ENCODE measurements at regions not wholly inside any gene's neighbourhood (a gene's known extent, or its start where the extent isn't known, plus 50 kb on each side); places are given as distances from the start of the nearest gene placed in this dataset.

DNA sequence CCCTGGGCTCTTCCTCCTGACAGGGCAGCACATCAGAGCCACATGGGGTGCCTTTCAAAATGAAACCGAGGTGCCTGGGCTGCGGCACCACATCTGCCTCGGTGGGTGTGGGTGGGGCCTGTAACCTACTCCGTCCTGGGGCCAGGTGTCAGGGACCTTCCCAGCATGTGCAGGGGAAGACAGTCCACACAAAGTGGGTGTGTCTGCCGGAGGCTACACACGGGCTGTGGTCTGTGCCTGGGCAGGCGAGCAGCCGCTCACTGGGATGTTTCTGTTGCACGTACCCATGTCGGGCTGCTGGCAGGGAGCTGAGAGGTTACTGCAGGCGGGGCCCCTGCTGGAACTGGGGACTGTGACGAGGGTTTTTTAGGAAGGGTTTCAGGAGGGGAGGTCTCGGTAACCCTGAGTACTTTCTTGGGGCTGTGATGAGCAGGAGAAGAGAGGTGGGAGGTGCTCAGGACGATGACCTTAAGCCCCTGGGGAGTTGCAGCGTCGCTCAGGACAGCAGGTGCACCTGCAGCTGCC, 351.2 kb downstream of the SEC14L1 start:
- ChIA-PET CTCF (interaction anchor here (0.7 to 2.5 kb wide), 3 partner anchors 79 to 162 kb away, joined by 3 to 12 read pairs (median 5); no protein-coding TSS in a partner anchor), POLR2A (no interaction called here)
- TF ChIP-seq, protein P1, sequence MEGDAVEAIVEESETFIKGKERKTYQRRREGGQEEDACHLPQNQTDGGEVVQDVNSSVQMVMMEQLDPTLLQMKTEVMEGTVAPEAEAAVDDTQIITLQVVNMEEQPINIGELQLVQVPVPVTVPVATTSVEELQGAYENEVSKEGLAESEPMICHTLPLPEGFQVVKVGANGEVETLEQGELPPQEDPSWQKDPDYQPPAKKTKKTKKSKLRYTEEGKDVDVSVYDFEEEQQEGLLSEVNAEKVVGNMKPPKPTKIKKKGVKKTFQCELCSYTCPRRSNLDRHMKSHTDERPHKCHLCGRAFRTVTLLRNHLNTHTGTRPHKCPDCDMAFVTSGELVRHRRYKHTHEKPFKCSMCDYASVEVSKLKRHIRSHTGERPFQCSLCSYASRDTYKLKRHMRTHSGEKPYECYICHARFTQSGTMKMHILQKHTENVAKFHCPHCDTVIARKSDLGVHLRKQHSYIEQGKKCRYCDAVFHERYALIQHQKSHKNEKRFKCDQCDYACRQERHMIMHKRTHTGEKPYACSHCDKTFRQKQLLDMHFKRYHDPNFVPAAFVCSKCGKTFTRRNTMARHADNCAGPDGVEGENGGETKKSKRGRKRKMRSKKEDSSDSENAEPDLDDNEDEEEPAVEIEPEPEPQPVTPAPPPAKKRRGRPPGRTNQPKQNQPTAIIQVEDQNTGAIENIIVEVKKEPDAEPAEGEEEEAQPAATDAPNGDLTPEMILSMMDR (IDR thresholded peaks at IDR 0.05; ENCODE audit: insufficient read depth, low read length, missing control alignments), result no peak
- H3K4me3 ChIP-seq (ENCODE audit: low read depth, low read length), result no peak overlapping the region
- DNase-seq (ENCODE audit: low read depth, low spot score), result no peak

DNA sequence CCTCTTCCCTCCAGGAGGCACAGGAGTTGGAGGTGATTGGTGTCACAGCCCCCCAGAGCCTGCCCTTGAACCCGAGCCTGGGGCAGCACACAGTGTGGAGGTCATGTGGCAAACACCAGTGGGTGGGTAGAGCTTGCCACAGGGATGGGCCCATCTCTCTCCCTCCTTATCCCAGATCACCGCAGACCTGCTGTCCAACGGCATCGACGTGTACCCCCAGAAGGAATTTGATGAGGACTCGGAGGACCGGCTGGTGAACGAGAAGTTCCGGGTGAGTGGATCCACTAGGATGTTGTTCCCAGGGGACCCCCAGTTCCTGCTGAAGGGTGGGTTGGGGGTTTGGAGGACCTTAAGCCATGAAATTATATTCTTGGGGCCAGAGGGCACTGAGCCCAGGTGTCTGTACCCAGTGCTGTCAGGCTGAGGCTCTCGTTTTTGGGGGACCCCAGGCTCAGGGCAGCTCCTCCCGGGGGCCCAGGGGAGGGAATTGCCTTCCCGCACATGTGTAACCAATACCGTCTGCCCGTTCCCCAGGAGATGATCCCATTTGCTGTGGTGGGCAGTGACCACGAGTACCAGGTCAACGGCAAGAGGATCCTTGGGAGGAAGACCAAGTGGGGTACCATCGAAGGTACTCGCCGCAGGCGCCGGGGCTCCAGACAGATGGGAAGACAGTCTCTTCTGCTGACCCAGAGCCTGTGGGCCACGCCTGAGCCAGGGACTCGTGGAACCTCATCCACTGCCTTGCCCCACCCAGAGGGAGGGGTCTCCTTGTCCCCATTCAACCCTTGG, 351.9 kb downstream of the SEC14L1 start:
- CTCF ChIA-PET, result interaction anchor here (0.7 to 2.5 kb wide), 5 partner anchors 15 to 163 kb away, joined by 3 to 12 read pairs (median 5); no protein-coding TSS in a partner anchor
- POLR2A ChIA-PET, result no interaction called here

DNA sequence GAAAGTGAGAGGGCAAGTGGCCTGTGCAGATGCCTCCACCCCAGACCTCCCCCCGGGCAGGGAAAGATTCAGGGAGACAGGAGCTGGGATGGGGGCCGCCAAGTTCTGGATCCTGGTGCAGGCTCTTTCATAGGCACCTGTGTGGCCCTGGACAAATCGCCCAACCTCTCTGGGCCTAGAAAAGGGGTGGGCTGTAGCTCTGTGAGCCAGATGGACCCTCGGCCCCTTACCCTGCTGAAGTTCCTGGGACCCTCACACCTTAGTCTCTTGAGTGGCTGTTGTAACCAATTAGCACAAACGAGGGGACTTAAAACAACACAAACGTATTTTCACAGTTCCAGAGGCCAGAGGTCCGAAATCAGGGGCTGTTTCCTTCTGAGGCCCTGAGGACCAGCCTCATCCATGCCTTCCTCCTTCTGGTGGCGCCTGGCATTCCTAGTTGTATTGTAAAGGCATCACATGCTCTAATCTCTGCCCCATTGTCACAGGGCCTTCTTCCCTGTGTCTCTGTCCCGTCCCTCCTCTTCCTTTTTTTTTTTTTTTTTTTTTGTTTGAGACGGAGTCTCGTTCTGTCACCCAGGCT, 352.6 kb downstream of the SEC14L1 start:
- TF ChIP-seq, protein P1 (IDR thresholded peaks at IDR 0.05; ENCODE audit: insufficient read depth, low read length, missing control alignments), result no peak
- POLR2A ChIA-PET, result no interaction called here
- H3K4me3 ChIP-seq (ENCODE audit: low read depth, low read length), result no peak overlapping the region
- DNase-seq (ENCODE audit: low read depth, low spot score), result no peak
- CTCF ChIA-PET, result interaction anchor here (0.6 to 2.5 kb wide), 6 partner anchors 16 to 163 kb away, joined by 3 to 12 read pairs (median 4); no protein-coding TSS in a partner anchor

More for the DNA sequence above, 351.9 kb downstream of the SEC14L1 start:
- no peak overlapping the region for H3K4me3 ChIP-seq (ENCODE audit: low read depth, low read length)
- DNase-seq (ENCODE audit: low read depth, low spot score), result no peak
- TF ChIP-seq, protein P1 (IDR thresholded peaks at IDR 0.05; ENCODE audit: insufficient read depth, low read length, missing control alignments), result no peak

DNA sequence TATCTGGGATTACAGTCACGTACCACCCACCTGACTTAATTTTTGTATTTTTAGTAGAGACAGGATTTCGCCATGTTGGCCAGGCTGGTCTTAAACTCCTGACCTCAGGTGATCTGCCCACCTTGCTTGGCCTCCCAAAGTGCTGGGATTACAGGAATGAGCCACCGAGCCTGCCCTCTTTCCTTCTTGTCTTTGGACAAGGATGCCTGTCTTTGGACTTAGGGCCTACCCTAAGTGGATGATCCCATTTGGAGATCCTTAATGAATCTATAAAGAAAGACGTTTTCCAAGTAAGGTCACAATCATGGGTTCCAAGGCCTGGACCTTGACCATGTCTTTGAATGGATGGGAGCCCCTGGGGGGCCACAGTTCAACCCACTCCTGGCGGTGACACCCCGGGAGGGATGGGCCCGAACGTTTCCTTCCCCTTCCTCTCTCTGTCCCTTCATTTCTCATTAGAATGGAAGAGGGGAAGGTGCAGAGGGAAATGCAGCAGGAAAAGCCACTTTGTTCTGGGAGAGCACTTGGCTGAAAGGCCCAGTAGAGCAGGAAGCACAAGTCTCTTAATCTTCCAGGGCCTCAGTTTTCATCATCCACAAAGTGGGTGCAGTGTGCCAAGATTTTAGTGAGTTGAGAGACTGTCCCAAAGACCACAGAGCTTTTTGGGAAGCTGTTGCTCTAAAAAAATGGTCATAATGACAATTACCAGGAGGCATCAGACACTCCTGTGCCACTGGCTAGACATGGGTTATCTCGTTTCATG, 353.3 kb downstream of the SEC14L1 start:
- TF ChIP-seq, protein P1 (IDR thresholded peaks at IDR 0.05; ENCODE audit: insufficient read depth, low read length, missing control alignments), result no peak
- CTCF ChIA-PET, result interaction anchor here (0.6 to 4.3 kb wide), 28 partner anchors 11 to 239 kb away, joined by 3 to 65 read pairs (median 5); no protein-coding TSS in a partner anchor
- DNase-seq (ENCODE audit: low read depth, low spot score), result no peak
- H3K4me3 ChIP-seq (ENCODE audit: low read depth, low read length), result no peak overlapping the region
- POLR2A ChIA-PET, result no interaction called here

DNA sequence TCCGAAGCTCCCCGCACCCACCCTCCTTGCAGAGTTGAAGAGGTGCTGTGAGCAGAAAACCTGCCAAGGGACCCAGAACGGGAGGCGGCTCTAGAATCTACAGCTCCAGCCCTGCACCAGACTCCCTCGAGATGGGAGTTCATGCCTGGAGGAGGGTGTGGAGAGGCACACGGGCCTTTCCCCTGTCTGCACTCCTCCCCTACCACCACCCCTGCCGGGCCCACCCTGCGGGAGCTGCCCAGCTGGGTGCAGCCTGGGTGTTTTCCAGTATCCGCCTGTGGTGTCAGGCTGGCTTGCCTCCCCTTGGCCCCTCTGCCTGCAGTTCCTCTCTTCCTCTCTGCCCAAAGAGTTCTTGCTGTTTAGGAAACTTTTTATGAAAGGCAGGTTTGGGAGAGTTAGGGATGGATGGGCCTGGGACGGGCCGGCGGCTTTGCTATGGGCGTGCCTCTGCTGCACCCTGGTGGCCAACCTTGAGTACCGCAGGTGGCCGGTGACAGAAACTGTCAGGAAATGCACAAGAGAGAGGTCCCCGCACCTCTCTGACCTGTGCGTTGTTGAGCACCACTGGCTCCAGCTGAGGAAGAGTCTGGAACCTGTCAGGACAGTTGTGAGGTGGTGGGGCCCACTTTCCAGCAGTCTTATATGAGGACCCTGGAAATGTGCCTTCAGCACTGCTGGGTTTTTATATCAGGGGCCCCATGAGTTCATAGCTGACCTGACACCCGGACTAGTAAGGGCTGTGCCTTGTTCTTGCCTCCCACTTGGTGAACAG, 354.1 kb downstream of the SEC14L1 start:
- TF ChIP-seq, protein P1 (IDR thresholded peaks at IDR 0.05; ENCODE audit: insufficient read depth, low read length, missing control alignments), result peak; percentile 87
- no peak overlapping the region for H3K4me3 ChIP-seq (ENCODE audit: low read depth, low read length)
- POLR2A ChIA-PET, result no interaction called here
- CTCF ChIA-PET, result interaction anchor here (0.6 to 4.3 kb wide), 30 partner anchors 11 to 240 kb away, joined by 3 to 65 read pairs (median 4); no protein-coding TSS in a partner anchor
- no peak for DNase-seq (ENCODE audit: low read depth, low spot score)

Data from AG04449 (cell line).